ENCODE measurements at regions not wholly inside any gene's neighbourhood (a gene's known extent, or its start where the extent isn't known, plus 50 kb on each side); places are given as distances from the start of the nearest gene placed in this dataset.

DNA sequence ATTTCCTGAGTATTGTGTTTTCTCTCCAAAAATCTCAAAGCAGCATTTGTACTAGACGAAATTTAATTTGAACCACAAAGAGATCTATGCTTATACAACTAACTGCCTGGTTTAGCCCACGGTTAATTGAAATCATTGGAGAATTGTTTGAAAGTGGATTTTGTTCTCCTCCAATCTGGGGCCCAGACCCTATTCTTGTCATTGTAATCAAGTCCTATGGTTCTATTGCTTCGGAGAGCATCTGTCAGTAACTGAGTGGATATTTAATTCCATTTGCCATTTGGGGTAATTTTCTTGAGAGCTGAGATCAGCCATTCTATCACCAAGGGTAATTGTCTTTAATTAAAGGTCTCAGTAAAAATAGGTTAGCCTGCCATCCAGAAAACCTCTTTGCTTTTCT lies 117.0 kb upstream of the KCNG1 start:
- Histone ChIP-seq H3K4me1 (ENCODE audit: control insufficient read depth in 1 of 2, insufficient read depth in 2 of 2, low read depth in 1 of 2, low read length in 1 of 2) (peaks cover 0 to 7% of the 10 kb centered on the region in 2 experiments; a peak in 1 of 4 replicates), H4K20me1 (ENCODE audit: insufficient read depth) (no peaks in the 10 kb centered on the region), H3K27ac (ENCODE audit: low read depth in 2 of 2, low read length in 1 of 2) (no peak overlapping the region), H3K27me3 (ENCODE audit: insufficient read depth) (no peaks in the 10 kb centered on the region; the same call in 1 of the 2 replicates), H3K36me3 (replicated peaks in 1 of 2; ENCODE audit: control insufficient read depth in 1 of 2, insufficient read depth in 2 of 2, low read length in 1 of 2) (no peaks in the 10 kb centered on the region), H3K9ac (no peak overlapping the region), H2AFZ (ENCODE audit: low read depth) (no peak overlapping the region), H3K9me2 (no peaks in the 10 kb centered on the region), H3F3A (replicated peaks; ENCODE audit: insufficient read depth) (no peaks in the 10 kb centered on the region), H3K79me2 (ENCODE audit: insufficient read depth) (no peaks in the 10 kb centered on the region), H3K9me3 (no peaks in the 10 kb centered on the region), H3K4me3 (ENCODE audit: low read depth in 2 of 2, low read length in 1 of 2) (no peak overlapping the region), H3K4me2 (no peak overlapping the region)
- ChIA-PET CTCF (no interaction called here), POLR2A (no interaction called here)
- DNase-seq, result no peak
- 35% methylated on average over 3 of the region's 3 CpGs for WGBS (ENCODE audit: low lambda C conversion rate)
- no peak for TF ChIP-seq MEF2A (IDR thresholded peaks at IDR 0.05; ENCODE audit: borderline replicate concordance, low read depth)
- TF ChIP-seq NFIC (IDR thresholded peaks at IDR 0.05; ENCODE audit: borderline replicate concordance), result no peak
- no peak for TF ChIP-seq FOSL2 (IDR thresholded peaks at IDR 0.05; ENCODE audit: borderline replicate concordance, low read depth)
- no peak for TF ChIP-seq ELF1 (IDR thresholded peaks at IDR 0.05)
- TF ChIP-seq CTCF (IDR thresholded peaks at IDR 0.05), result no peak
- no peak for TF ChIP-seq RFX5 (IDR thresholded peaks at IDR 0.05; ENCODE audit: low read length)
- TF ChIP-seq POLR2AphosphoS5 (IDR thresholded peaks at IDR 0.05; ENCODE audit: low read depth, low read length), result no peak
- no peak for TF ChIP-seq TEAD4 (IDR thresholded peaks at IDR 0.05; ENCODE audit: borderline replicate concordance, insufficient read depth)
- no peak for TF ChIP-seq JUND (IDR thresholded peaks at IDR 0.05)
- TF ChIP-seq EZH2phosphoT487 (IDR thresholded peaks at IDR 0.05; ENCODE audit: borderline replicate concordance, low read depth), result no peak
- no peak for TF ChIP-seq RXRA (IDR thresholded peaks at IDR 0.05; ENCODE audit: borderline replicate concordance, low read depth)
- TF ChIP-seq SIN3A (IDR thresholded peaks at IDR 0.05; ENCODE audit: borderline replicate concordance, low read depth, low read length), result no peak
- TF ChIP-seq MAX (IDR thresholded peaks at IDR 0.05; ENCODE audit: low read depth), result no peak
- TF ChIP-seq RCOR1 (IDR thresholded peaks at IDR 0.05; ENCODE audit: low read length), result no peak
- TF ChIP-seq NRF1 (IDR thresholded peaks at IDR 0.05; ENCODE audit: low read depth, low read length), result no peak

DNA sequence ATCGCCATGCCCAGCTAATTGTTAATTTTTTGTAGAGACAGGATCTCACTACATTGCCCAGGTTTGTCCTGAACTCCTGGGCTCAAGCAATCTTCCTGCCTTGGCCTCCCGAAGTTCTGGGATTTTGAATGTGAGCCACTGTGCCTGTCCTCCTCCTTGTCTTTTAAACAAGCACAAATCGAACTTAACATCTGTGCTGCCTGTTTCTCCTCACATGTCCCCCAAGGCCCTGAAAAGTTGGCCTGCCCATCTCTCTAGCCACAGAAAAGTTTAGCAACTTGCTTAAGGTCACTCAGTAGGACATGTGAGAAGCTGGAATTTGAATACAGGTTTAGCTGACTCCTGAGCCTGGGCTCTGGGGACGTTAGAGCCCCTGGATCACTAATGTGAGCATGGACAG lies 115.7 kb upstream of the KCNG1 start:
- no peaks in the 10 kb centered on the region for H4K20me1 ChIP-seq (ENCODE audit: insufficient read depth)
- no peak overlapping the region for H3K9ac ChIP-seq
- H3K9me3 ChIP-seq, result no peaks in the 10 kb centered on the region
- TF ChIP-seq ZBTB33 (IDR thresholded peaks at IDR 0.05; ENCODE audit: borderline replicate concordance, low read depth) (no peak), RCOR1 (IDR thresholded peaks at IDR 0.05; ENCODE audit: low read length) (0 out of 2 replicates have a peak, but pooled peaks have one; percentile 40), USF1 (IDR thresholded peaks at IDR 0.05; ENCODE audit: borderline replicate concordance, low read depth) (no peak), ELF1 (IDR thresholded peaks at IDR 0.05) (no peak), EP300 (IDR thresholded peaks at IDR 0.05; ENCODE audit: borderline replicate concordance in 1 of 2, low read depth in 1 of 2, low read length in 1 of 2) (peak in 1 of 2 experiments; percentile 60; a peak in 2 of 4 replicates), FOXJ3 (CRISPR knock-in tag; IDR thresholded peaks at IDR 0.05) (no peak), FOSL2 (IDR thresholded peaks at IDR 0.05; ENCODE audit: borderline replicate concordance, low read depth) (no peak), JUND (IDR thresholded peaks at IDR 0.05) (no peak), RXRA (IDR thresholded peaks at IDR 0.05; ENCODE audit: borderline replicate concordance, low read depth) (no peak), NRF1 (IDR thresholded peaks at IDR 0.05; ENCODE audit: low read depth, low read length) (no peak), MXI1 (IDR thresholded peaks at IDR 0.05; ENCODE audit: low read depth, low read length) (no peak), RFX5 (IDR thresholded peaks at IDR 0.05; ENCODE audit: low read length) (no peak)
- H2AFZ ChIP-seq (ENCODE audit: low read depth), result no peak overlapping the region
- 0 out of 4 replicates have a peak overlapping the region, but pooled peaks of 1 of the 2 experiments have one; percentile 0 for H3K27ac ChIP-seq (ENCODE audit: low read depth in 2 of 2, low read length in 1 of 2)
- H3K27me3 ChIP-seq (ENCODE audit: insufficient read depth), result no peaks in the 10 kb centered on the region; the same call in 1 of the 2 replicates
- H3K36me3 ChIP-seq (replicated peaks in 1 of 2; ENCODE audit: control insufficient read depth in 1 of 2, insufficient read depth in 2 of 2, low read length in 1 of 2), result no peaks in the 10 kb centered on the region
- WGBS (ENCODE audit: low lambda C conversion rate), result 47% methylated on average over 4 of the region's 4 CpGs
- H3K4me2 ChIP-seq, result no peak overlapping the region
- H3K79me2 ChIP-seq (ENCODE audit: insufficient read depth), result no peaks in the 10 kb centered on the region
- DNase-seq, result no peak
- ChIA-PET POLR2A (no interaction called here), CTCF (interaction anchor here (0.6 kb wide), 1 partner anchor 124 kb away, joined by 3 read pairs; no protein-coding TSS in a partner anchor)
- peaks cover 0 to 7% of the 10 kb centered on the region in 2 experiments; a peak in 1 of 4 replicates for H3K4me1 ChIP-seq (ENCODE audit: control insufficient read depth in 1 of 2, insufficient read depth in 2 of 2, low read depth in 1 of 2, low read length in 1 of 2)
- no peaks in the 10 kb centered on the region for H3F3A ChIP-seq (replicated peaks; ENCODE audit: insufficient read depth)
- no peaks in the 10 kb centered on the region for H3K9me2 ChIP-seq
- no peak overlapping the region for H3K4me3 ChIP-seq (ENCODE audit: low read depth in 2 of 2, low read length in 1 of 2)

All from SK-N-SH (cell line).